T-helper 2 cell treated with Interferon-gamma antibody and Interleukin-4, amounts not matched to agents 5 μg/mL and 100 μg/mL, for 36 hours (primary cell): ENCODE measurements at regions not wholly inside any gene's neighbourhood (a gene's known extent, or its start where the extent isn't known, plus 50 kb on each side); places are given as distances from the start of the nearest gene placed in this dataset.
"Not testable (repeated sequence)": the region's sequence is repeated elsewhere in the genome, so short reads cannot be mapped to it uniquely, and the experiment has no call there.

Experiments used
- DNase-seq: peaks from one replicate; pipeline ENCODE4 v3.0.0; 2021; ENCODE audit warnings: low spot score
- H3K27ac Mint-ChIP-seq: one replicate; pipeline ENCODE4 v1.8.0; 2021; ENCODE audit warnings: mild to moderate bottlenecking, mixed read lengths
- H3K27me3 Mint-ChIP-seq: one replicate; pipeline ENCODE4 v1.8.0; 2021; ENCODE audit warnings: low read depth, mixed read lengths
- H3K36me3 Mint-ChIP-seq: one replicate; pipeline ENCODE4 v1.8.0; 2021; ENCODE audit warnings: low read depth, mixed read lengths
- H3K4me1 Mint-ChIP-seq: one replicate; pipeline ENCODE4 v1.8.0; 2021; ENCODE audit warnings: low read depth, mixed read lengths
- H3K4me3 Mint-ChIP-seq: one replicate; pipeline ENCODE4 v1.8.0; 2022; ENCODE audit warnings: mild to moderate bottlenecking, moderate library complexity, mixed read lengths
- H3K9me3 Mint-ChIP-seq: one replicate; pipeline ENCODE4 v1.8.0; 2021; ENCODE audit warnings: mixed read lengths

DNA sequence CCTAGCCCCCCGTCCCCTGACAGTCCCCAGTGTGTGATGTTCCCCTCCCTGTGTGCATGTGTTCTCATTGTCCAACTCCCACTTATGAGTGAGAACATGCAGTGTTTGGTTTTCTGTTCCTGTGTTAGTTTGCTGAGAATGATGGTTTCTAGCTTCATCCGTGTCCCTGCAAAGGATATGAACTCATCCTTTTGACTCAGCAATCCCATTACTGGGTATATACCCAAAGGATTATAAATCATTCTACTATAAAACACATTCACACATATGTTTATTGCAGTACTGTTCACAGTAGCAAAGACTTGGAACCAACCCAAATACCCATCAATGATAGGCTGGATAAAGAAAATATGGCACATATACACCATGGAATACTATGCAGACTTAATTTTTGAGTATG is 155.1 kb downstream of the SLITRK5 start:
- not testable (repeated sequence) for H3K4me3 Mint-ChIP-seq, DNase-seq, H3K27ac Mint-ChIP-seq, H3K27me3 Mint-ChIP-seq, H3K4me1 Mint-ChIP-seq, H3K36me3 Mint-ChIP-seq
- peaks cover 18% of the 10 kb centered on the region for H3K9me3 Mint-ChIP-seq

DNA sequence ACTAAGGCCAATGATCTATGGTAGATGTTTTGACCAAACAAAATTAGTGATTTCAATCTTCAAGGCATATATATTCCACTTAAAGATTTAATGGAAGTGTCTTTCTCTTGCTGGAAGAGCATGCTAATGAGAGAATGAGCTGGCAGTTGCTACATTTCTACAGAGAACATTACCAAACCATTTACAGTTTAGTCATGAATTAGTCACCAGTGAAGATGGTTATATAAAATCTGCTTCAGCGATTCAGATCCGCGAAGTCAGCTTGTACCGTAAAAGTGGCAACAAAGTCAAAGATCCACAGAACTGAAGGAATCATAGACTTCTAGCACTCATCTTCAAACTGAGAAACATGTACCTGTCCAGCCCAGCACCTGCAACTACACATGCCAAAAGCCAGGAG is 156.3 kb downstream of the SLITRK5 start:
- no peaks in the 10 kb centered on the region for H3K36me3 Mint-ChIP-seq
- DNase-seq: no peak
- no peak overlapping the region for H3K27ac Mint-ChIP-seq

GRCh38 chr13:87837522-87837921 is 166.4 kb downstream of the SLITRK5 start:
- Mint-ChIP-seq H3K27ac (no peak overlapping the region), H3K4me3 (no peak overlapping the region), H3K4me1 (no peaks in the 10 kb centered on the region), H3K36me3 (no peaks in the 10 kb centered on the region), H3K9me3 (peaks cover 20% of the 10 kb centered on the region), H3K27me3 (no peaks in the 10 kb centered on the region)
- DNase-seq: no peak

More for the DNA sequence above, 156.3 kb downstream of the SLITRK5 start:
- peaks cover 14% of the 10 kb centered on the region for H3K9me3 Mint-ChIP-seq
- no peaks in the 10 kb centered on the region for H3K4me1 Mint-ChIP-seq
- H3K4me3 Mint-ChIP-seq: no peak overlapping the region
- H3K27me3 Mint-ChIP-seq: no peaks in the 10 kb centered on the region

- Mint-ChIP-seq H3K4me1 (no peaks in the 10 kb centered on the region), H3K27ac (no peak overlapping the region), H3K36me3 (no peaks in the 10 kb centered on the region), H3K4me3 (no peak overlapping the region), H3K27me3 (no peaks in the 10 kb centered on the region), H3K9me3 (peaks cover 18% of the 10 kb centered on the region)
- DNase-seq: no peak
Observed at GRCh38 chr13:87837946-87838345, 166.8 kb downstream of the SLITRK5 start.

DNA sequence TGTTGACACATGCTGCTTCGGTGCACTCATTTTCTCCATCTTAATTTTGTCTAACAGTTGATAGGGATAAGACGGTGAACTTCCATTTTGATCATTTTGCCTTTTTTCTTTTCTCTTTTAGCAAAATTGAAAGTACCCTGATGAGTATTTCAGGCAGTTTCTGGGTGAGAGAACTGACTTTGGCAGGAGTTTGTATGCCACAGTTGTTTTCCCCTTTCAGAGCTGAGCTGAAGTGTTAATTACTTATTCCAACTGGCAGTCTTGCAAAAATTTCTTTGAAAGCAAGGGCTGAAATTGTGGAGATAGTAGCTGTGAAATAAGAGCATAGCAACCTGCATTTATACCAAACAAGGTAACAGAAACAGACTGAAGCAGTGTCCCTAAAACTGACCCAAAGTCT is 180.2 kb downstream of the SLITRK5 start:
- H3K9me3 Mint-ChIP-seq: peaks cover 24% of the 10 kb centered on the region
- H3K27ac Mint-ChIP-seq: no peak overlapping the region
- no peak for DNase-seq
- no peaks in the 10 kb centered on the region for H3K4me1 Mint-ChIP-seq
- no peaks in the 10 kb centered on the region for H3K36me3 Mint-ChIP-seq
- no peak overlapping the region for H3K4me3 Mint-ChIP-seq
- H3K27me3 Mint-ChIP-seq: no peaks in the 10 kb centered on the region

DNA sequence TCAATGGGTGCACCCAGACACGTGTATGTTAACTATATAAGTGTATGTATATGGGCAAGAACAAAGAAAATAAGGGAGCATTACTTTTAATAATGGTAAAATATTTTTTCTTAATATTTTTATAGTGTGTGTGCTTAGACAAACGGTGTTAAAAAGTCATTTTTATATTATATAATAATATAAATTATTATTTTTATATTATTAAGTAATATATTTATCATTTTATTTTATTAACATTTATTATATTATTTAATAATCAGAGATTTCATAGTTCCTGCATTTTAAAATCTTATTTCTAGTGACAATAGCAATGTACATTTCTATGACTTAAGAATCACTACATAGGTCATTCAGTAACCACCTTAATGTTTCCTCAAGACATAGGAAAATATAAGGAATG is 184.4 kb downstream of the SLITRK5 start:
- no peak overlapping the region for H3K4me3 Mint-ChIP-seq
- H3K36me3 Mint-ChIP-seq: no peaks in the 10 kb centered on the region
- no peaks in the 10 kb centered on the region for H3K27me3 Mint-ChIP-seq
- H3K27ac Mint-ChIP-seq: no peak overlapping the region
- H3K9me3 Mint-ChIP-seq: peaks cover 31% of the 10 kb centered on the region
- DNase-seq: no peak
- H3K4me1 Mint-ChIP-seq: no peaks in the 10 kb centered on the region

- Mint-ChIP-seq H3K4me1 (no peaks in the 10 kb centered on the region), H3K9me3 (peaks cover 12% of the 10 kb centered on the region), H3K36me3 (no peaks in the 10 kb centered on the region), H3K27ac (no peak overlapping the region), H3K27me3 (no peaks in the 10 kb centered on the region), H3K4me3 (no peak overlapping the region)
- no peak for DNase-seq
Observed at GRCh38 chr13:87859261-87859660, 188.1 kb downstream of the SLITRK5 start.

DNA sequence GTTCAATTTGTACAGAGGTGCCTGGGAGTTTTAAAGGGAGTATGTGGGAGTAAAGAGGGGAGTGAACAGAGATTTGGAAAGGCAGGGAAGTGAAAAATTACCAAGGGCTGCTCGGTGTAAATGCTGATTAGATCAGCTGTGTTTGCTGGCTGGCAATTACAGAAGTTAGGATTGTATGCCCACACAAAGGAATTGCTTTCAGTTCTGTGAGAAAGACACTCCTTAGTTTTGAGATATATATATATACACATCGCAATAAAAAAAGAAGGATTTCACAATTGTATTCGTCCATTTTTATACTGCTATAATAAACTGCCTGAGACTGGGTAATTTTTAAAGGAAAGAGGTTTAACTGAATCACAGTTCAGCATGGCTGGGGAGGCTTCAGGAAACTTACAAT is 196.3 kb downstream of the SLITRK5 start:
- Mint-ChIP-seq H3K4me3 (no peak overlapping the region), H3K27me3 (no peaks in the 10 kb centered on the region), H3K27ac (no peak overlapping the region), H3K4me1 (no peaks in the 10 kb centered on the region), H3K36me3 (no peaks in the 10 kb centered on the region), H3K9me3 (peaks cover 11% of the 10 kb centered on the region)
- no peak for DNase-seq

DNA sequence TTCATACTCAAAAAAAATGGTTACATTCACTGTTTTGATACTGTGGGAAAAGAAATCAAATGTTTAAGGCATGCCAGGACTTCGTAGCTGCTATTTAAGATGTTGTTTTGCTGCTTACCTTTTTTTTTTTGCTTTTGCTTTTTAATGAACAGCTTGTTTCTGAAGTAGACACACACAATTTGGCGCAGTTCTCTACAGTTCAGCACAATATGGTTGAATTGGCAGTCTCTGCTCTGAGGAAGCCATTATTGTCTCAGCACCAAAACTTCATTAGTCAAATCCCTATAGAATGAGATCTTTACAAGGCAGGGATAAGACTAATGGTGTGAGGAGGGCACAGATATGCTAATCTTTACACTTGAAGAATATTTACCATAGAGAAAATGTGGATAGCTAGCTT is 197.6 kb downstream of the SLITRK5 start:
- H3K4me1 Mint-ChIP-seq: no peaks in the 10 kb centered on the region
- H3K4me3 Mint-ChIP-seq: no peak overlapping the region
- DNase-seq: no peak
- H3K27ac Mint-ChIP-seq: no peak overlapping the region
- peaks cover 14% of the 10 kb centered on the region for H3K9me3 Mint-ChIP-seq
- H3K36me3 Mint-ChIP-seq: no peaks in the 10 kb centered on the region
- no peaks in the 10 kb centered on the region for H3K27me3 Mint-ChIP-seq

DNA sequence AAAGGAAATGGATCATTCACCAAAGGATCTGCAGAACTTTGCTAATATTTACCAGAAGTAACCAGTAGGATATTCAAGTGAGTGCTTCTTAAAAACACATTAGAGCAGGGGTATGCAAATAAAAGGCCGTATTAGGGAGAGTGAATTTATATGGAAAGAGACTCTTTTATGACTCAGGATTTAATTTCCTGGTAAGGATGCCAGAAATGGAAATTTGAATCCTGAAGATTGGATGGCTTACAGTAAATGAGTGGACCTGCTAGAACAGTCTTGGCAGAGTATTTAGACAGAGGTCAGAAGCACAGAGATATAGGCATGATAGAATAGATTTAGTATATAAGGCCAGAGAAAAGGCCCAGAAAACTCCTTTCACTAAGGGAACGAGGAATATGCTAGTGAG is 201.6 kb downstream of the SLITRK5 start:
- no peaks in the 10 kb centered on the region for H3K4me1 Mint-ChIP-seq
- H3K27me3 Mint-ChIP-seq: no peaks in the 10 kb centered on the region
- H3K9me3 Mint-ChIP-seq: peaks cover 4% of the 10 kb centered on the region
- no peak overlapping the region for H3K4me3 Mint-ChIP-seq
- no peak overlapping the region for H3K27ac Mint-ChIP-seq
- no peaks in the 10 kb centered on the region for H3K36me3 Mint-ChIP-seq
- DNase-seq: no peak

GRCh38 chr13:87877477-87877876 is 206.3 kb downstream of the SLITRK5 start:
- Mint-ChIP-seq H3K9me3 (peaks cover 13% of the 10 kb centered on the region), H3K4me1 (no peaks in the 10 kb centered on the region), H3K27ac (no peak overlapping the region), H3K36me3 (no peaks in the 10 kb centered on the region), H3K4me3 (no peak overlapping the region), H3K27me3 (no peaks in the 10 kb centered on the region)
- DNase-seq: no peak

DNA sequence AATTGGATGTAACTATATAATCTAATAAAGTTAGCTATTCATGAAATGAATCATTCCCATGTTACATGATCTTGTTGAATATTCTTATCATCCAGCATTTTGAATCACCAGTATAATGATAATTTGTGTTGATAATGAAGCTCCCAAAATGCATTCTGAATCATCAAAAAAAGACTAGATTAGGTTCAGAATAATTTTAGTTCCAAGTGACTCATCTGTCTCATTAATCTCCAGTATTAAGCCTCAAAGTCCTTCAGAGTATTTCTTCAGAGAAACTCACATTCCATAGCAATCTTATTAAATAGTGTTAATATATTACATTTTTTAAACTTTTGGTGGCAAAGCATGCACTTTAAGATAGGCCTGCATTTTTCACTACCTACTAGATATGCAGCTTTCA is 207.5 kb downstream of the SLITRK5 start:
- Mint-ChIP-seq H3K4me1 (no peaks in the 10 kb centered on the region), H3K27ac (no peak overlapping the region), H3K9me3 (peaks cover 12% of the 10 kb centered on the region), H3K27me3 (no peaks in the 10 kb centered on the region), H3K4me3 (no peak overlapping the region), H3K36me3 (no peaks in the 10 kb centered on the region)
- no peak for DNase-seq

GRCh38 chr13:87884884-87885283 is 213.7 kb downstream of the SLITRK5 start:
- no peaks in the 10 kb centered on the region for H3K36me3 Mint-ChIP-seq
- no peaks in the 10 kb centered on the region for H3K27me3 Mint-ChIP-seq
- peaks cover 14% of the 10 kb centered on the region for H3K9me3 Mint-ChIP-seq
- H3K4me3 Mint-ChIP-seq: no peak overlapping the region
- H3K4me1 Mint-ChIP-seq: no peaks in the 10 kb centered on the region
- no peak for DNase-seq
- no peak overlapping the region for H3K27ac Mint-ChIP-seq

DNA sequence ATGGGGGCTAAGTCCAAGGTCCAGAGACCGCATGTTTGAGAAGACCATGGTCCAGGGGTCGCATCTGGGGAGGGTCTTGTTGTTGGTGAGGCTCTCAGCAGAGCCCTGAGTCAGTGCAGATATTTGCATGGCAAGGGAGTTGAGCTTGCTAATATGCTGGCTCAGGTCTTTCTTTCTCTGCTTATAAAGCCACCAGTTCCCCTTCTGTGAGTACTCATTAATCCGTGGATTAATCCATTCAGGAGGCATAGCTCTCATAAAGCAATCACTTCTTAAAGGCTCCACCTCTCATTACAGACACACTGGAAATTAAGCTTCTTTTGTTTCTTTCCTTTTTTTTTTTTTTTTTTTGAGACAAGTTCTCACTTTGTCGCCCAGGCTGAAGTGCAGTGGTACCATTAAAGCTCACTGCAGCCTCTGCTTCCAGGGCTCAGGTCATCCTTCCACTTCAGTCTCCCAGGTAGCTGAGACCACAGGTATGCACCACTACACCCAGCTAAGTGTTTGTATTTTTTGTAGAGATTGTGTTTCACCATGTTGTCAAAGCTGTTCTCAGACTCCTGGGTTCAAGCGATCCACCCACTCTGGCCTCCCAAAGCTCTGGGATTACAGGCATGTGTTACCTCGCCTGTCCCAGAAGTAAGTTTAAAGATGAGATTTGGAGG is 216.4 kb downstream of the SLITRK5 start:
- H3K4me1 Mint-ChIP-seq: no peaks in the 10 kb centered on the region
- no peak overlapping the region for H3K27ac Mint-ChIP-seq
- no peak overlapping the region for H3K4me3 Mint-ChIP-seq
- no peaks in the 10 kb centered on the region for H3K27me3 Mint-ChIP-seq
- no peaks in the 10 kb centered on the region for H3K36me3 Mint-ChIP-seq
- DNase-seq: no peak
- peaks cover 14% of the 10 kb centered on the region for H3K9me3 Mint-ChIP-seq

DNA sequence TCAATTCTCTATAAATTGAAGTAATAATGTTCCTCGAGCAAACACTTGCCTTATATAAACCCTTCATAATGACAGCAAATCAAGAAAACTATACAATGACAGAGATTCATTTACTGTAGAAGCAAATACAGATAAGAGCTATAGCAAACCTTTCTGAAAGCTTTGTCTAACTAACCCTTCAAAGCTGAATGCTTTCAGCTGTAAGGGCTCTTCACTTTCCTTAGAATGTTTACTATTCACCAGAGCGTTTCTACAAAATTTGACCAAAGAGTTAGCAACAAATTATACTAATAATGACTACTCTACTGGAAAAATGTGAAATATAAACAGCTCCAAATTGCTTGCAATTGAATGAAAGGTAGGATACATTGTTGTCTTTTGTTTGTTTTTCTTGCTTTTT is 218.1 kb downstream of the SLITRK5 start:
- no peaks in the 10 kb centered on the region for H3K27me3 Mint-ChIP-seq
- no peak for DNase-seq
- no peak overlapping the region for H3K27ac Mint-ChIP-seq

More for the DNA sequence above, 218.1 kb downstream of the SLITRK5 start:
- H3K36me3 Mint-ChIP-seq: no peaks in the 10 kb centered on the region
- no peak overlapping the region for H3K4me3 Mint-ChIP-seq
- no peaks in the 10 kb centered on the region for H3K4me1 Mint-ChIP-seq
- H3K9me3 Mint-ChIP-seq: peaks cover 21% of the 10 kb centered on the region
